CD4-positive, alpha-beta memory T cell (primary cell): ENCODE measurements at regions not wholly inside any gene's neighbourhood (a gene's known extent, or its start where the extent isn't known, plus 50 kb on each side); places are given as distances from the start of the nearest gene placed in this dataset.
"Not testable (repeated sequence)": the region's sequence is repeated elsewhere in the genome, so short reads cannot be mapped to it uniquely, and the experiment has no call there.

Experiments
- CTCF ChIA-PET: fragments of 350-600 bp; sonication (Branson Sonifier 250); formaldehyde crosslinking; loops from one replicate; lab custom pipeline; 2021; ENCODE audit warnings: inconsistent platforms; ENCODE audit not compliant: partially characterized antibody; lab: Charles Lee
- POLR2A ChIA-PET: fragments of 350-600 bp; sonication (Branson Sonifier 250); formaldehyde crosslinking; loops from one replicate; lab custom pipeline; 2021; ENCODE audit not compliant: partially characterized antibody; lab: Charles Lee
- DNase-seq, 5 donors: peaks; one replicate each; pipeline versions ENCODE4 v3.0.0 to v3.0.0-alpha.2; 2020 to 2022; ENCODE audit warnings: mixed read lengths in 1 of 5
- H3K27ac ChIP-seq: one replicate; pipeline ENCODE4 v1.7.0; 2013; ENCODE audit warnings: low read depth, low read length
- H3K27me3 ChIP-seq: 2 replicates; pipeline ENCODE4 v1.7.0; 2013; ENCODE audit warnings: mild to moderate bottlenecking, low read length, moderate library complexity; ENCODE audit not compliant: insufficient read depth
- H3K36me3 ChIP-seq: 2 replicates; pipeline ENCODE4 v1.7.0; 2013; ENCODE audit warnings: mild to moderate bottlenecking, low read length, moderate library complexity; ENCODE audit not compliant: insufficient read depth
- H3K4me1 ChIP-seq: 2 replicates; pipeline ENCODE4 v1.7.0; 2013; ENCODE audit warnings: mild to moderate bottlenecking, low read length, moderate library complexity; ENCODE audit not compliant: insufficient read depth
- H3K4me3 ChIP-seq, 2 donors: one replicate each; pipeline ENCODE4 v1.7.0; 2013; ENCODE audit warnings: low read length in 2 of 2, mild to moderate bottlenecking in 1 of 2
- H3K9me3 ChIP-seq, 2 donors: one replicate each; pipeline ENCODE4 v1.7.0; 2013; ENCODE audit warnings: low read length in 2 of 2, control low read depth in 1 of 2; ENCODE audit not compliant: control insufficient read depth in 1 of 2
- H3K27ac Mint-ChIP-seq, 7 donors: one replicate each; pipeline ENCODE4 v1.8.0; 2020 to 2021; ENCODE audit warnings: mixed read lengths in 7 of 7, mild to moderate bottlenecking in 6 of 7, inconsistent platforms in 3 of 7, moderate library complexity in 3 of 7
- H3K27me3 Mint-ChIP-seq, 2 donors: one replicate each; pipeline ENCODE4 v1.8.0; 2020 to 2021; ENCODE audit warnings: mixed read lengths in 2 of 2
- H3K36me3 Mint-ChIP-seq, 2 donors: one replicate each; pipeline ENCODE4 v1.8.0; 2020 to 2021; ENCODE audit warnings: mixed read lengths in 2 of 2, inconsistent platforms in 1 of 2, mild to moderate bottlenecking in 1 of 2
- H3K4me1 Mint-ChIP-seq, 4 donors: one replicate each; pipeline ENCODE4 v1.8.0; 2020 to 2021; ENCODE audit warnings: mixed read lengths in 4 of 4, mild to moderate bottlenecking in 1 of 4
- H3K4me3 Mint-ChIP-seq, 8 donors: one replicate each; pipeline ENCODE4 v1.8.0; 2020 to 2021; ENCODE audit warnings: mixed read lengths in 8 of 8, mild to moderate bottlenecking in 7 of 8, moderate library complexity in 6 of 8, inconsistent platforms in 3 of 8
- H3K9me3 Mint-ChIP-seq, 8 donors: one replicate each; pipeline ENCODE4 v1.8.0; 2020 to 2021; ENCODE audit warnings: mixed read lengths in 8 of 8, mild to moderate bottlenecking in 5 of 8, inconsistent platforms in 3 of 8, moderate library complexity in 1 of 8
- intact Hi-C: fragments of 100-400 bp; cut with micrococcal nuclease; formaldehyde crosslinking; loops from one replicate; pipeline ENCODE4 v1.15.1; 2023

GRCh38 chr4:151584101-151584500 is 175.1 kb downstream of the FHIP1A start:
- Histone ChIP-seq H3K9me3 (no peaks in the 10 kb centered on the region), H3K4me1 (no peaks in the 10 kb centered on the region), H3K27ac (no peak overlapping the region), H3K36me3 (no peaks in the 10 kb centered on the region), H3K4me3 (no peak overlapping the region), H3K27me3 (no peaks in the 10 kb centered on the region)
- Mint-ChIP-seq H3K4me1 (no peaks in the 10 kb centered on the region), H3K27me3 (peaks cover 0 to 3% of the 10 kb centered on the region in 2 donors), H3K4me3 (no peak overlapping the region), H3K9me3 (no peaks in the 10 kb centered on the region), H3K36me3 (no peaks in the 10 kb centered on the region), H3K27ac (no peak overlapping the region)
- intact Hi-C loops, result no loop called here
- ChIA-PET POLR2A (no interaction called here), CTCF (no interaction called here)
- DNase-seq, result no peak

- H3K36me3 Mint-ChIP-seq, H3K9me3 ChIP-seq, H3K27me3 ChIP-seq, H3K27ac ChIP-seq, DNase-seq, H3K27me3 Mint-ChIP-seq, POLR2A ChIA-PET, intact Hi-C loops, H3K27ac Mint-ChIP-seq, H3K9me3 Mint-ChIP-seq, CTCF ChIA-PET, H3K4me3 Mint-ChIP-seq, H3K36me3 ChIP-seq, H3K4me1 ChIP-seq, H3K4me1 Mint-ChIP-seq, H3K4me3 ChIP-seq: not testable (repeated sequence)
Measured at GRCh38 chr4:151595629-151596028, 165.2 kb downstream of the GATB start.

GRCh38 chr4:151597691-151598090 is 163.1 kb downstream of the GATB start:
- H3K27me3 Mint-ChIP-seq, H3K27ac ChIP-seq, H3K36me3 Mint-ChIP-seq, H3K27me3 ChIP-seq, H3K9me3 Mint-ChIP-seq, DNase-seq, H3K4me1 ChIP-seq, POLR2A ChIA-PET, H3K4me1 Mint-ChIP-seq, intact Hi-C loops, H3K36me3 ChIP-seq, H3K4me3 ChIP-seq, CTCF ChIA-PET, H3K4me3 Mint-ChIP-seq, H3K9me3 ChIP-seq, H3K27ac Mint-ChIP-seq: not testable (repeated sequence)

GRCh38 chr4:151599863-151600262 is 160.9 kb downstream of the GATB start:
- Histone ChIP-seq H3K27ac (no peak overlapping the region), H3K27me3 (no peaks in the 10 kb centered on the region), H3K9me3 (no peaks in the 10 kb centered on the region), H3K4me3 (no peak overlapping the region), H3K4me1 (no peaks in the 10 kb centered on the region), H3K36me3 (no peaks in the 10 kb centered on the region)
- H3K27ac Mint-ChIP-seq, result no peak overlapping the region
- H3K36me3 Mint-ChIP-seq, result no peaks in the 10 kb centered on the region
- ChIA-PET POLR2A (no interaction called here), CTCF (no interaction called here)
- DNase-seq, result no peak
- intact Hi-C loops, result loop anchor here (10.0 kb wide), 1 partner anchor 235 kb away; no protein-coding TSS in a partner anchor
- H3K4me3 Mint-ChIP-seq, result no peak overlapping the region
- H3K27me3 Mint-ChIP-seq, result peaks cover 1 to 2% of the 10 kb centered on the region in 2 donors
- H3K4me1 Mint-ChIP-seq, result peaks cover 0 to under 1% (median under 1%) of the 10 kb centered on the region in 4 donors
- H3K9me3 Mint-ChIP-seq, result no peaks in the 10 kb centered on the region

GRCh38 chr4:151600432-151600831 is 160.4 kb downstream of the GATB start:
- Histone ChIP-seq H3K9me3 (no peaks in the 10 kb centered on the region), H3K4me3 (no peak overlapping the region), H3K4me1 (no peaks in the 10 kb centered on the region), H3K27ac (no peak overlapping the region), H3K36me3 (no peaks in the 10 kb centered on the region), H3K27me3 (no peaks in the 10 kb centered on the region)
- H3K36me3 Mint-ChIP-seq, result no peaks in the 10 kb centered on the region
- ChIA-PET CTCF (no interaction called here), POLR2A (no interaction called here)
- no peak overlapping the region for H3K27ac Mint-ChIP-seq
- H3K27me3 Mint-ChIP-seq, result peaks cover 2% of the 10 kb centered on the region in 2 donors
- no peaks in the 10 kb centered on the region for H3K9me3 Mint-ChIP-seq
- no peak for DNase-seq
- H3K4me3 Mint-ChIP-seq, result no peak overlapping the region
- intact Hi-C loops, result loop anchor here (10.0 kb wide), 1 partner anchor 236 kb away; no protein-coding TSS in a partner anchor
- H3K4me1 Mint-ChIP-seq, result peaks cover 0 to 3% (median under 1%) of the 10 kb centered on the region in 4 donors

GRCh38 chr4:151603377-151603776 is 157.4 kb downstream of the GATB start:
- ChIA-PET CTCF (interaction anchor here (1.2 kb wide), 1 partner anchor 486 kb away, joined by 3 read pairs; no protein-coding TSS in a partner anchor), POLR2A (no interaction called here)
- no peak overlapping the region for H3K27ac Mint-ChIP-seq
- no peaks in the 10 kb centered on the region for H3K9me3 Mint-ChIP-seq
- H3K36me3 ChIP-seq, result no peaks in the 10 kb centered on the region
- H3K27me3 ChIP-seq, result no peaks in the 10 kb centered on the region
- DNase-seq, result no peak
- no peak overlapping the region for H3K4me3 ChIP-seq
- no peaks in the 10 kb centered on the region for H3K36me3 Mint-ChIP-seq
- no peaks in the 10 kb centered on the region for H3K9me3 ChIP-seq
- H3K27ac ChIP-seq, result no peak overlapping the region
- peaks cover 0 to 2% of the 10 kb centered on the region in 2 donors for H3K27me3 Mint-ChIP-seq
- H3K4me1 ChIP-seq, result no peaks in the 10 kb centered on the region
- intact Hi-C loops, result loop anchor here (10.0 kb wide), 1 partner anchor 239 kb away; no protein-coding TSS in a partner anchor
- H3K4me3 Mint-ChIP-seq, result no peak overlapping the region
- H3K4me1 Mint-ChIP-seq, result peaks cover 0 to 3% (median under 1%) of the 10 kb centered on the region in 4 donors

GRCh38 chr4:151604238-151604637 is 156.6 kb downstream of the GATB start:
- H3K4me3 ChIP-seq, result no peak overlapping the region
- no peaks in the 10 kb centered on the region for H3K4me1 ChIP-seq
- ChIA-PET POLR2A (no interaction called here), CTCF (interaction anchor here (1.2 kb wide), 1 partner anchor 487 kb away, joined by 3 read pairs; no protein-coding TSS in a partner anchor)
- peaks cover 0 to 2% of the 10 kb centered on the region in 2 donors for H3K27me3 Mint-ChIP-seq
- H3K4me3 Mint-ChIP-seq, result no peak overlapping the region
- H3K27ac Mint-ChIP-seq, result no peak overlapping the region
- peaks cover 0 to 3% (median under 1%) of the 10 kb centered on the region in 4 donors for H3K4me1 Mint-ChIP-seq
- no peak overlapping the region for H3K27ac ChIP-seq
- intact Hi-C loops, result loop anchor here (10.0 kb wide), 1 partner anchor 239 kb away; no protein-coding TSS in a partner anchor
- no peaks in the 10 kb centered on the region for H3K9me3 Mint-ChIP-seq
- no peaks in the 10 kb centered on the region for H3K9me3 ChIP-seq
- DNase-seq, result no peak
- H3K27me3 ChIP-seq, result no peaks in the 10 kb centered on the region
- no peaks in the 10 kb centered on the region for H3K36me3 Mint-ChIP-seq
- no peaks in the 10 kb centered on the region for H3K36me3 ChIP-seq
